ENCODE measurements at regions not wholly inside any gene's neighbourhood (a gene's known extent, or its start where the extent isn't known, plus 50 kb on each side); places are given as distances from the start of the nearest gene placed in this dataset.

GRCh38 chr7:42611289-42611928, 300.5 kb downstream of the C7orf25 start:
- H3K36me3 ChIP-seq (replicated peaks in 1 of 2; ENCODE audit: insufficient read depth in 1 of 2, low read depth in 2 of 2): no peaks in the 10 kb centered on the region
- H3K4me3 ChIP-seq: no peak overlapping the region
- intact Hi-C loops (cut with DNase I): no loop called here
- H3K4me1 ChIP-seq: no peaks in the 10 kb centered on the region
- 42 to 43% methylated on average over 7 of the region's 7 CpGs for WGBS, 2 donors
- no peak overlapping the region for H3K27ac ChIP-seq
- no peaks in the 10 kb centered on the region for H3K27me3 ChIP-seq
- no peak for ATAC-seq
- TF ChIP-seq POLR2A (IDR thresholded peaks at IDR 0.05) (no peak), CTCF (IDR thresholded peaks at IDR 0.05) (no peak)
- no peak for DNase-seq
- H3K9me3 ChIP-seq: no peaks in the 10 kb centered on the region

- DNase-seq (no peak), ATAC-seq (no peak)
- WGBS, 2 donors: 22 to 25% methylated on average over 3 of the region's 3 CpGs
- H3K27me3 ChIP-seq: peaks cover 0 to 4% of the 10 kb centered on the region in 2 donors
- TF ChIP-seq CTCF (IDR thresholded peaks at IDR 0.05) (no peak), POLR2A (IDR thresholded peaks at IDR 0.05) (no peak)
- H3K36me3 ChIP-seq (replicated peaks in 1 of 2; ENCODE audit: insufficient read depth in 1 of 2, low read depth in 2 of 2): no peaks in the 10 kb centered on the region
- no peaks in the 10 kb centered on the region for H3K4me1 ChIP-seq
- H3K9me3 ChIP-seq: no peaks in the 10 kb centered on the region
- no peak overlapping the region for H3K27ac ChIP-seq
- no peak overlapping the region for H3K4me3 ChIP-seq
- intact Hi-C loops (cut with DNase I): no loop called here
Observed at GRCh38 chr7:42606193-42606905, 305.5 kb downstream of the C7orf25 start.

- TF ChIP-seq CTCF (IDR thresholded peaks at IDR 0.05) (no peak), POLR2A (IDR thresholded peaks at IDR 0.05) (no peak)
- intact Hi-C loops (cut with DNase I): no loop called here
- 48 to 49% methylated on average over 7 of the region's 7 CpGs for WGBS, 2 donors
- ATAC-seq (no peak), DNase-seq (no peak)
- Histone ChIP-seq H3K4me3 (no peak overlapping the region), H3K9me3 (no peaks in the 10 kb centered on the region), H3K27ac (no peak overlapping the region), H3K4me1 (no peaks in the 10 kb centered on the region), H3K27me3 (peaks cover 0 to 4% of the 10 kb centered on the region in 2 donors), H3K36me3 (replicated peaks in 1 of 2; ENCODE audit: insufficient read depth in 1 of 2, low read depth in 2 of 2) (no peaks in the 10 kb centered on the region)
Observed at GRCh38 chr7:42605406-42606192, 306.3 kb downstream of the C7orf25 start.

- Histone ChIP-seq H3K27me3 (peaks cover 0 to 4% of the 10 kb centered on the region in 2 donors), H3K36me3 (replicated peaks in 1 of 2; ENCODE audit: insufficient read depth in 1 of 2, low read depth in 2 of 2) (no peaks in the 10 kb centered on the region), H3K4me1 (no peaks in the 10 kb centered on the region), H3K9me3 (no peaks in the 10 kb centered on the region), H3K27ac (no peak overlapping the region), H3K4me3 (no peak overlapping the region)
- 41 to 51% methylated on average over 2 of the region's 2 CpGs for WGBS, 2 donors
- TF ChIP-seq POLR2A (IDR thresholded peaks at IDR 0.05) (no peak), CTCF (IDR thresholded peaks at IDR 0.05) (no peak)
- DNase-seq (no peak), ATAC-seq (no peak)
- intact Hi-C loops (cut with DNase I): no loop called here
Observed at GRCh38 chr7:42603496-42603895, 308.4 kb downstream of the C7orf25 start.

Measured in body of pancreas (tissue), 4 donors.